OCI-LY1 (cell line): ENCODE measurements at regions not wholly inside any gene's neighbourhood (a gene's known extent, or its start where the extent isn't known, plus 50 kb on each side); places are given as distances from the start of the nearest gene placed in this dataset.

Experiments
- H2AFZ ChIP-seq: fragments of 200-600 bp; sonication (generic), shearing (Covaris generic); 2 replicates; pipeline ENCODE4 v1.6.0; 2014; ENCODE audit warnings: antibody characterized with exemption, mild to moderate bottlenecking, low read length
- H3F3A ChIP-seq: fragments of 200-600 bp; sonication (generic), shearing (Covaris generic); 2 replicates; pipeline ENCODE4 v1.6.0; 2014; ENCODE audit warnings: mild to moderate bottlenecking, antibody characterized with exemption, low read length, moderate library complexity; ENCODE audit not compliant: insufficient read depth
- H3K27ac ChIP-seq: fragments of 200-600 bp; sonication (generic); 2 replicates; pipeline ENCODE4 v1.5.1; 2014; ENCODE audit warnings: low read length, mixed run types, mild to moderate bottlenecking, low read depth; ENCODE audit not compliant: poor library complexity, severe bottlenecking
- H3K27me3 ChIP-seq: fragments of 200-600 bp; sonication (generic); 2 replicates; pipeline ENCODE4 v1.6.0; 2014; ENCODE audit warnings: antibody characterized with exemption, mild to moderate bottlenecking, low read length, moderate library complexity; ENCODE audit not compliant: insufficient read depth
- H3K36me3 ChIP-seq: fragments of 200-600 bp; sonication (generic); 2 replicates; pipeline ENCODE4 v1.6.1; 2014; ENCODE audit warnings: mild to moderate bottlenecking, antibody characterized with exemption, low read length, moderate library complexity, mixed read lengths; ENCODE audit not compliant: insufficient read depth
- H3K4me1 ChIP-seq: fragments of 200-600 bp; sonication (generic); 2 replicates; pipeline ENCODE4 v1.5.1; 2014; ENCODE audit warnings: mild to moderate bottlenecking, low read length, moderate library complexity; ENCODE audit not compliant: insufficient read depth, severe bottlenecking
- H3K4me2 ChIP-seq: fragments of 200-600 bp; sonication (generic), shearing (Covaris generic); 2 replicates; pipeline ENCODE4 v1.6.1; 2014; ENCODE audit warnings: low read length
- H3K4me3 ChIP-seq: fragments of 200-600 bp; sonication (generic); 2 replicates; pipeline ENCODE4 v1.5.1; 2014; ENCODE audit warnings: low read length, low read depth, mild to moderate bottlenecking, mixed read lengths; ENCODE audit not compliant: poor library complexity, severe bottlenecking
- H3K79me2 ChIP-seq: fragments of 200-600 bp; shearing (Covaris generic); 2 replicates; pipeline ENCODE4 v1.6.1; 2016; ENCODE audit warnings: mixed run types, low read length, mixed read lengths; ENCODE audit not compliant: insufficient read depth
- H3K9ac ChIP-seq: fragments of 200-600 bp; sonication (generic), shearing (Covaris generic); 2 replicates; pipeline ENCODE4 v1.6.1; 2014; ENCODE audit warnings: mild to moderate bottlenecking, low read length, mixed read lengths
- H3K9me2 ChIP-seq: fragments of 200-600 bp; sonication (generic), shearing (Covaris generic); 2 replicates; pipeline ENCODE4 v1.6.1; 2014; ENCODE audit warnings: low read depth, mild to moderate bottlenecking, low read length, mixed read lengths
- H3K9me3 ChIP-seq: fragments of 200-600 bp; shearing (Covaris generic); 2 replicates; pipeline ENCODE4 v1.6.1; 2014; ENCODE audit warnings: low read length, mixed read lengths
- H4K20me1 ChIP-seq: fragments of 200-600 bp; sonication (generic), shearing (Covaris generic); 2 replicates; pipeline ENCODE4 v1.6.0; 2016; ENCODE audit warnings: mild to moderate bottlenecking, low read length; ENCODE audit not compliant: insufficient read depth
- EZH2 ChIP-seq: fragments of 200-600 bp; sonication (generic), shearing (Covaris generic); IDR thresholded peaks from 2 replicates; pipeline ENCODE4 v1.8.0; 2017; ENCODE audit warnings: borderline replicate concordance, mixed run types, mild to moderate bottlenecking, antibody characterized with exemption, low read length, moderate library complexity, mixed read lengths
- TF ChIP-seq, protein P1 (sequence below): fragments of 200-600 bp; sonication (generic), shearing (Covaris generic); IDR thresholded peaks from 2 replicates; pipeline ENCODE4 v1.5.1; 2017; ENCODE audit warnings: mild to moderate bottlenecking, antibody characterized with exemption, low read length, moderate library complexity, mixed read lengths

DNA sequence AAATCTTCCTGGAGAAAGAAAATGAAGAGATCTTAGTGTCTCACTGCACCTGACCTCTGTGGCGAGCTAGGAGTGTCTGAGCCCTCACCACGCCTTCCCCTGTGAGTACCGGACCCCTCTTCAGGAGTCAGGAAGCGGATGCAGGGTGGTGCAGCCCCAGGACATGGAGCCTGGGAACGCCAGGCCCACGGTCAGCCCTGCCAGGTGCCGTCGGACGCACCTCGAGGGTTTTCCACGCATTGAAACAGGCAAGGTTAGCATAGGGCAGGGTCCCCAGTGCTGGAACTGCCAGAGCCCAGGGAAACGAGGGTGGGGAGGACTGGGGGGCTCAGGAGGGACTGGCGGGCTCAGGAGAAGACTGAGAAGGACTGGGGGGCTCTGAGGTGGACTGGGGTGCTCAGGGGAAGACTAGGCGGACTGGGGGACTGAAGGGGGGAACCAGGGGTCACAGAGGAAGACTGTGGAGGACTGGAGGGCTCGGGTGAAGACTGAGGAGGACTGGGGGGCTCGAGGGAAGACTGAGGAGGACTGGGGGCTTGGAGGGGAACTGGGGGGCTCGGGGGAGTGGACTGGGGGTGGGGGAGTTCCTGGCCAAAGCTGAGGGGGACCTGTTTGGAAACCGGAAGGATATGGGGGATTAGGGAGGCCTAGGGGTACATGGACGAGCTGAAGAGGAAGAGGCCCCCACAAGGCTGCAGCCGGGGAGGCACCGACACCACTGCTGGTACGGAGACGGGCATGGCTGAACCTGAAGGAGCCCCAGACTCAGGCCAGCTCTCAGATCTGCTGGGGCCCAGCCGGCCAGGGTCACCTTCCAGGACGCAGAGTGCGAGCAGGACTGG, 65.2 kb upstream of the SNTG2 start:
- H3K36me3 ChIP-seq: no peaks in the 10 kb centered on the region
- H4K20me1 ChIP-seq: no peaks in the 10 kb centered on the region
- H3K4me2 ChIP-seq: no peak overlapping the region
- no peak overlapping the region for H2AFZ ChIP-seq
- H3K27ac ChIP-seq: no peak overlapping the region
- H3F3A ChIP-seq: no peaks in the 10 kb centered on the region
- 0 out of 2 replicates have a peak, but pooled peaks cover 5% of the 10 kb centered on the region for H3K27me3 ChIP-seq
- no peak overlapping the region for H3K9ac ChIP-seq
- no peaks in the 10 kb centered on the region for H3K79me2 ChIP-seq
- H3K9me3 ChIP-seq: no peaks in the 10 kb centered on the region
- H3K4me1 ChIP-seq: no peaks in the 10 kb centered on the region
- TF ChIP-seq, protein P1, sequence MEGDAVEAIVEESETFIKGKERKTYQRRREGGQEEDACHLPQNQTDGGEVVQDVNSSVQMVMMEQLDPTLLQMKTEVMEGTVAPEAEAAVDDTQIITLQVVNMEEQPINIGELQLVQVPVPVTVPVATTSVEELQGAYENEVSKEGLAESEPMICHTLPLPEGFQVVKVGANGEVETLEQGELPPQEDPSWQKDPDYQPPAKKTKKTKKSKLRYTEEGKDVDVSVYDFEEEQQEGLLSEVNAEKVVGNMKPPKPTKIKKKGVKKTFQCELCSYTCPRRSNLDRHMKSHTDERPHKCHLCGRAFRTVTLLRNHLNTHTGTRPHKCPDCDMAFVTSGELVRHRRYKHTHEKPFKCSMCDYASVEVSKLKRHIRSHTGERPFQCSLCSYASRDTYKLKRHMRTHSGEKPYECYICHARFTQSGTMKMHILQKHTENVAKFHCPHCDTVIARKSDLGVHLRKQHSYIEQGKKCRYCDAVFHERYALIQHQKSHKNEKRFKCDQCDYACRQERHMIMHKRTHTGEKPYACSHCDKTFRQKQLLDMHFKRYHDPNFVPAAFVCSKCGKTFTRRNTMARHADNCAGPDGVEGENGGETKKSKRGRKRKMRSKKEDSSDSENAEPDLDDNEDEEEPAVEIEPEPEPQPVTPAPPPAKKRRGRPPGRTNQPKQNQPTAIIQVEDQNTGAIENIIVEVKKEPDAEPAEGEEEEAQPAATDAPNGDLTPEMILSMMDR: no peak
- TF ChIP-seq EZH2: no peak
- no peaks in the 10 kb centered on the region for H3K9me2 ChIP-seq
- no peak overlapping the region for H3K4me3 ChIP-seq

DNA sequence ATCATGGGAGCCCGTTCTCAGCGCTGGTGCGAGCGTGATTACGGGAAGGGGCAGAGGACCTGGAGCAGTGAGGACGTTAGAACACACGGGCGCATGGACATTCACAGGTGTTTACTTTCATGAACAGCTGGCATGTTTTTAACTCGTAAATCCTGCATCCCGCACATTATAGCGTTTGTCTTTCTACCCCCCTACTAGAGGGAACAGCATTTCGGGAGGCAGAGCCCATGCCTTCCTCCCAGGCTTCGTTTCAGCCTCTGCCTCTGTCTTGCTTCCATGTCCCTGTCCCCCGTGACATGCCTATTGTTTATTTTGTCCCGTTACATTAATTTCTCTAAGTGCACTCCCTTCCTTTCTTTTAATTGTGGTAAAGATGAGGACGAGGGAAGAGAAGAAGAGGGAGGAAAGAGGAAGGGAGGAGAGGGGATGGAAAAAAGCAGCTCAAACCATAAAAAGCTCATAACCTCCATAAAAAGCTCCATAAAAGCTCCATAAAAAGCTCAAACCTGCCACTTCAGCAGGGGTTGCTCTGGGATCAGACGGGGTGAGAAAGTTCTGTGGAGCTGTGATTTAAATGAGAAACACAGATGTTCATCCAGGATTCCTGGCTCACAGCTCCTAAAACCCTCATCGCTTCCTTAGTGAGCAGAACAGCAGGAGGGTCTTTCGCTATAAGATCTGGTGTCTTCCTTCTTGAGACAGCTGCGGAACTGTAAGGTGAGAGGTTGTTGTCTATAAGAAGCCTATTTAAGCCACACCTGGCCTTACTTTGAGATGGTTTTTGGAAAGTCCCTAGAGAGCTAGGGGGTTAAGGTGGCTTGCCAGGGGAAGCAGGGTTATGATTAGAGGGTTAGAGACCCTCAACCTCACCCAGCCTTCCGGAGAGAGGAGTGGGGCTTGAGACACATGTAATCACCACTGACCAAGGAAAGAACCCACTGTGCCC, 66.6 kb upstream of the SNTG2 start:
- Histone ChIP-seq H3K4me1 (no peaks in the 10 kb centered on the region), H3F3A (no peaks in the 10 kb centered on the region), H3K36me3 (no peaks in the 10 kb centered on the region), H3K79me2 (no peaks in the 10 kb centered on the region), H4K20me1 (no peaks in the 10 kb centered on the region), H3K9me2 (no peaks in the 10 kb centered on the region), H3K4me2 (no peak overlapping the region), H3K9ac (no peak overlapping the region), H3K9me3 (no peaks in the 10 kb centered on the region), H2AFZ (no peak overlapping the region), H3K27me3 (0 out of 2 replicates have a peak, but pooled peaks cover 5% of the 10 kb centered on the region), H3K27ac (no peak overlapping the region), H3K4me3 (no peak overlapping the region)
- no peak for TF ChIP-seq EZH2
- TF ChIP-seq, protein P1: no peak

DNA sequence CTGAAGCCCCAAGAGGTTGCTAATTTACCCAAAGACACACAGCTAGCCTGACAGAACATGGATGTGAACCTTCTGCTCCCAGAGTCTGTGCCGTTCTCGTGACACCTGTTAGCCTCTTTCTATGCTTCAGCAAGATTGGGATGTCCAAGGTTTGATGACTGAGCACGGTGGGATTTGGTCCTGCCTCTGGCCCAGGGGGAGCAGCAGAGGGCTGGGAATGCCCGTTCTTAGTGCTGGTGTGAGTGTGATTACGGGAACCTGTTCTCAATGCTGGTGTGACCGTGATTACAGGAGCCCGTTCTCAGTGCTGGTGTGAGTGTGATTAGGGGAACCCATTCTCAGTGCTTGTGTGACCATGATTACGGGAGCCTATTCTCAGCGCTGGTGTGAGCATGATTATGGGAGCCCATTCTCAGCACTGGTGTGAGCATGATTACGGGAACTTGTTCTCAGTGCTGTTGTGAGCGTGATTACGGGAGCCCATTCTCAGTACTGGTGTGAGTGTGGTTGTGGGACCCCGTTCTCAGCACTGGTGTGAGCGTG, 67.3 kb upstream of the SNTG2 start:
- no peaks in the 10 kb centered on the region for H3K9me3 ChIP-seq
- H3K36me3 ChIP-seq: no peaks in the 10 kb centered on the region
- H3K4me2 ChIP-seq: no peak overlapping the region
- no peak overlapping the region for H2AFZ ChIP-seq
- H3K27me3 ChIP-seq: 0 out of 2 replicates have a peak, but pooled peaks cover 5% of the 10 kb centered on the region
- no peak overlapping the region for H3K4me3 ChIP-seq
- TF ChIP-seq, protein P1: no peak
- no peak for TF ChIP-seq EZH2
- H3F3A ChIP-seq: no peaks in the 10 kb centered on the region
- H3K79me2 ChIP-seq: no peaks in the 10 kb centered on the region
- no peaks in the 10 kb centered on the region for H3K4me1 ChIP-seq
- H3K9me2 ChIP-seq: no peaks in the 10 kb centered on the region
- H3K9ac ChIP-seq: no peak overlapping the region
- H3K27ac ChIP-seq: no peak overlapping the region
- H4K20me1 ChIP-seq: no peaks in the 10 kb centered on the region
